ENCODE measurements at regions not wholly inside any gene's neighbourhood (a gene's known extent, or its start where the extent isn't known, plus 50 kb on each side); places are given as distances from the start of the nearest gene placed in this dataset.

- no peak for TF ChIP-seq CTCF (IDR thresholded peaks at IDR 0.05)
- intact Hi-C loops (cut with DNase I): no loop called here
These were observed 64.2 kb upstream of the GGTLC1 start for GRCh38 chr20:24052599-24053275.

GRCh38 chr20:24051160-24051559 lies 62.6 kb upstream of the GGTLC1 start:
- no peak for TF ChIP-seq CTCF (IDR thresholded peaks at IDR 0.05)
- Histone ChIP-seq H3K4me1 (no peaks in the 10 kb centered on the region), H3K27me3 (no peaks in the 10 kb centered on the region), H3K9me3 (no peaks in the 10 kb centered on the region), H3K36me3 (no peaks in the 10 kb centered on the region), H3K4me3 (no peak overlapping the region), H3K27ac (no peak overlapping the region)
- ATAC-seq: no peak
- no peak for DNase-seq
- intact Hi-C loops (cut with DNase I): no loop called here

More at GRCh38 chr20:24052599-24053275, 64.2 kb upstream of the GGTLC1 start:
- ATAC-seq (no peak), DNase-seq (no peak)
- Histone ChIP-seq H3K9me3 (no peaks in the 10 kb centered on the region), H3K27ac (no peak overlapping the region), H3K27me3 (no peaks in the 10 kb centered on the region), H3K36me3 (no peaks in the 10 kb centered on the region), H3K4me1 (no peaks in the 10 kb centered on the region), H3K4me3 (no peak overlapping the region)

DNA sequence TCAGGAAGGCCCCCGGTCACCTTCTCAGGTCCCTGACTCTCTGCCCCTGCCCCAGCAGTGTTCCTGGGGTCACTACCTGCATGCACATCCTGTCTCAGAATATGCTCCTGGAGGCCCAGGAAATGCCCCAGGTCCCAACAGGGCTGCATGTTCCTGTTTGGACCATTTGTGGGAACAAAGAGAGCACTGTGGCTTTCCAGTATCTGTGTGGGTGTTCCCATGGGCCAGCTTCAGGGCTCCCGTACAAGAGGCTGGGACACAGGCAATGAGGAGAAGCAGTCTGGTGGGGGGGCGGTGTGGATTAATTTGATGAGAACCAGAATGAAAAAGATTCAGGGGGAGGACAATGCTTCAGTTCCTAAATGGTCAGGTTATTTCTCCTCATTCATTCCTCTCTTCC lies 61.5 kb upstream of the GGTLC1 start:
- TF ChIP-seq CTCF (IDR thresholded peaks at IDR 0.05): no peak
- no peak for DNase-seq
- Histone ChIP-seq H3K9me3 (no peaks in the 10 kb centered on the region), H3K36me3 (no peaks in the 10 kb centered on the region), H3K4me1 (no peaks in the 10 kb centered on the region), H3K4me3 (no peak overlapping the region), H3K27me3 (no peaks in the 10 kb centered on the region), H3K27ac (no peak overlapping the region)
- ATAC-seq: no peak
- intact Hi-C loops (cut with DNase I): no loop called here

DNA sequence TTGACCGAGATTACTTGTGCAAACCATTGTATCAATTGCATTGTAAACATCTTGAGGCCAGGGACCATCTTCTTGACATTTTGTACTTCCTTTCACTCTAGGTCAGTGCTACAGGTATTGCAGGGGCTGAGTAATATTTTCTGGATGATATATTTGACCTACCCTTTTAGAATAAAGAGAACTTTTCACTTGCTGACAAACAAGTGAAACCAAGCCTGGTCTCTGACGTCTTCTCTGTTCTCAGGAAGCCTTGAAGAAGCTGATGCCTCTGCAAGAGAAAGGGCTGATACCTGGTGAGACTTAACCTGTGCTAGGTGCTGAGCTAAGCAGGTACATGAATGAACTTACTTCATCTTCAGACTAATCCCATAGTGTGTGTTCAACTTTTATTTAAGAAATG lies 60.5 kb upstream of the GGTLC1 start:
- Histone ChIP-seq H3K27ac (no peak overlapping the region), H3K4me1 (no peaks in the 10 kb centered on the region), H3K9me3 (no peaks in the 10 kb centered on the region), H3K36me3 (no peaks in the 10 kb centered on the region), H3K27me3 (no peaks in the 10 kb centered on the region), H3K4me3 (no peak overlapping the region)
- no peak for DNase-seq
- no peak for ATAC-seq
- intact Hi-C loops (cut with DNase I): no loop called here
- no peak for TF ChIP-seq CTCF (IDR thresholded peaks at IDR 0.05)

- DNase-seq (no peak), ATAC-seq (peak; percentile 69)
- H3K9me3 ChIP-seq: no peaks in the 10 kb centered on the region
- no peak overlapping the region for H3K27ac ChIP-seq
- H3K4me3 ChIP-seq: no peak overlapping the region
- no peaks in the 10 kb centered on the region for H3K27me3 ChIP-seq
- TF ChIP-seq CTCF (IDR thresholded peaks at IDR 0.05): no peak
- intact Hi-C loops (cut with DNase I): no loop called here
- no peaks in the 10 kb centered on the region for H3K36me3 ChIP-seq
- H3K4me1 ChIP-seq: no peaks in the 10 kb centered on the region
These were observed 59.5 kb upstream of the GGTLC1 start for GRCh38 chr20:24048024-24048611.
